Fibroblast of the conjunctiva (primary cell): ENCODE measurements at regions not wholly inside any gene's neighbourhood (a gene's known extent, or its start where the extent isn't known, plus 50 kb on each side); places are given as distances from the start of the nearest gene placed in this dataset.

Experiments
- DNase-seq: peaks from one replicate; pipeline ENCODE4 v3.0.0-alpha.2; 2010; ENCODE audit warnings: low read depth

DNA sequence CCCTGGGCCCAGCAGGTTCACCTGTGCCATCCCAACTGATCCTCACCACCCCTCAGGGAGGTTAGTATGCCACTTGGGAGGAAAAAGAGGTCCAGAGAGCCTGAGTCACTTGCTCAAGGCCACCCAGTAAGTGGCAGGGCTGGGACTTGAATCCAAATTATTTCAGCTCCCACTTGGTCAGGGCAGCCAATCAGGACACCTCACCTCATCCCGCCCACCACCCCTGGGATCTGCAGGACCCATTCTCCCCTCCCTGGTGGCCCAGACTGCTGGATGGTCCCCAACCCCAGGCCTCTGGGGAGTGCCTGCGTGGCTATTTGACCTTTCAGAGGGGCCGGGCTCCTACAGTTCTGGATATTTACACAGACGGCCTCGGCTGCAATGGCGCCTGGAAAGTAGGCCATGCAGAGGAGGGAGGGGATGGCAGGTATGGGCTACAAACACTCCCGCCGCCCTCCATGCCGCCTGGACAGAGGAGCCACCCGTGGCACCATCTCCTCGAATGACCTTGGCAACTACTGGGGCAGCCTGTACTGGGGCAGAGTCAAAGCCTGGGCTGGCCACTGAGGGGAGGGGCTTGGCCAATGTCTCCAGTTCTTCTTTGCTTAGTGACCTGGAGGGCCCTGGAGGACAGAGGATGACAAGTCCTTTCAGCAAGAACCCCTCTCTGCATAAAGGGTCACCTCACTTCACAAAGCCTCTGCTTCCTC lies 153.6 kb upstream of the LINGO1 start:
- DNase-seq, result no peak

- no peak for DNase-seq
Observed at GRCh38 chr15:77784361-77785292, 151.9 kb upstream of the LINGO1 start.

GRCh38 chr15:77783636-77784035 lies 150.9 kb upstream of the LINGO1 start:
- no peak for DNase-seq

DNA sequence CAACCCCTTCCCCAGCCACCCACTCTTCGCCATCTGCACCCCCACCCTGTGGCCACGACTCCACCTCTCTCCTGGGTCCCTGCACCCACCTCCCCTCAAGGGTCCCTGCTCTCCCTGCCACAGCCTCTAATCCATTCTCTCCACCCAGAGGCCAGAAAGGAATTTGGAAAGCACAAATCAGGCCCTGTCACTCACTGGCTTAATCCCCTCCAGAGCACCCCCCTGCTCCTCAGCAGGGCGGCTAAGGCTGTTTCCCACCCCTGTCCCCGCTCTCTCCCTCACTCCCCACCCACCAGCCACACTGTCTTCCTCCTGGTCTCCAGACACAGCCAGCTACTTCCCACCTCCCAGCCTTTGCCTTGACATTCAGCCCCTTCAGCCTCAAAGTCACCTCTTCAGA lies 150.0 kb upstream of the LINGO1 start:
- DNase-seq, result no peak

GRCh38 chr15:77781946-77782240 lies 149.2 kb upstream of the LINGO1 start:
- no peak for DNase-seq

GRCh38 chr15:77781151-77781945 lies 148.6 kb upstream of the LINGO1 start:
- no peak for DNase-seq

DNA sequence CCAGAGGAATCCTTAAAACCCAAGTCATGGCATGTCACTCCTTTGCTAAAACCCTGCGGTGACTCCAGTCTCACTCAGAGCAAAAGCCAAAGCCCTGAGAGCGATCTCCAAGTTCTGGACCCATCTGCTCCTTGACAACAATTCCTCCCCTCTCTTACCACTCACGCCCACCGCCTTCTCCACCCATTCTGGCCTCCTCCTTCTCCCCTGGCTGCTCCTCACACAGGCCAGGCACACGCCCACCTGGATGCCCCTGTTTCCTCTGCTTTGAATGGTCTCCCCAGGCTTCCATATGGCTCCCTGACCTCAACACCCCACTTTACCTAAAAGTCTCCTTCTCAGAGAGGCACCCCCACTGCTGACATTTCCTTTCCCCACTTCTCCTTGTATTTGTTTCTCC lies 146.1 kb upstream of the LINGO1 start:
- no peak for DNase-seq

- no peak for DNase-seq
Observed at GRCh38 chr15:77775837-77776236, 143.1 kb upstream of the LINGO1 start.

DNA sequence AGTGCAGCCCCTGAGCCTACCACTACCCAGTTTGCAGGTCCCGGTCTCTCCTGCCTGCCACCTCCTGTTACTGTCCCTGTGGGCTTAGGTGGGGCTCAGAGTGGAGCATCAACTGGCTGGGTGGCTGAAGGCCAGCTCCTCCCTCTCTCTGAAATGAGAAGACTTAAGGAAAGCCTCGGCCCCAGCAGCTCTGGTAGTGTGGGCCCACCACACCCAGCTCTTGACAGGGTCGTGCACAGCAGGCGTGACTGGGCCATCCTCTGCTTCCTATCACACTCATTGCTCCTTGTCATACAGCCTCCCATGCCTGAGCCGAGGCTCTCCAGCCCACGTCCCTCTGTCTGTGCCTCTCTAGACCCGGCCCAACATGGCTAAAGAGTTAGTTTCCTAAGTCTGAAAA lies 142.7 kb upstream of the LINGO1 start:
- no peak for DNase-seq

DNA sequence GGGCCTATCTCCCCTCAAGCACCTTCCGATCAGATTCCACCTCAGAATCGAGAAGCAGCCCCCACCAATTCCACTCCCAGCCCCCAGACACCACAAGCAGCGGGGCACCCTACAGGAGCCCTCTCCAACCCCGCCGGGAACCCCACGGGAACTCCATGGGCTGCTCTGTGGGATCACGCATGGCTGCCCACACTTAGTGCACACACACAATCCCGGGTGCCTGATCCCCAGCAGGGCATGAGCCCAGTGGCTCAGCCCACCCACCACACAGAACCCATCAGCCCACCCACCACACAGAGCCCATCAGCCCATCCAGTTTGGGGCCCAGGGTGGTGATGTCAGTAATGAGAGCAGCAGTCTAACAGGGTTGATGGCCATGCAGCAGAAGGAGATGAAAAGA lies 141.6 kb upstream of the LINGO1 start:
- DNase-seq, result no peak

DNA sequence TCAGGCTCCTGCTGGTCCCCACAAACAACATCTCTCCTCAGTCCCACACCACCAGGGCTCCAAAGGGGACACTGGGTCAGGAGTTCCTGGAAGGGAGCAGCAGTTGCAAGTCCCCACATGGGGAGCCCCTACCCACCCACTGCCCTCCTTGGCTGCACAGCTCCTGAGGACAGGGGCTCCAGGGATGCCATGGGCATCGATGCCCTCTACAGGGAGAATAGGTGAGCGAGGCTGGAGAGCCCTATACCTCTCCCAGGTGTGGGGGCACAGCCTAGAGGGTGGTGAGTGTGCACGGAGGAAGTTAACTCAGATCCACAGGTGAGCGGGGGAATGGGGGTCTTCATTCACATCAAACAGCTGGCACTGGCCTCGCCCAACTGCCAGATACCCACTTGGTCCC lies 141.2 kb upstream of the LINGO1 start:
- DNase-seq, result no peak

DNA sequence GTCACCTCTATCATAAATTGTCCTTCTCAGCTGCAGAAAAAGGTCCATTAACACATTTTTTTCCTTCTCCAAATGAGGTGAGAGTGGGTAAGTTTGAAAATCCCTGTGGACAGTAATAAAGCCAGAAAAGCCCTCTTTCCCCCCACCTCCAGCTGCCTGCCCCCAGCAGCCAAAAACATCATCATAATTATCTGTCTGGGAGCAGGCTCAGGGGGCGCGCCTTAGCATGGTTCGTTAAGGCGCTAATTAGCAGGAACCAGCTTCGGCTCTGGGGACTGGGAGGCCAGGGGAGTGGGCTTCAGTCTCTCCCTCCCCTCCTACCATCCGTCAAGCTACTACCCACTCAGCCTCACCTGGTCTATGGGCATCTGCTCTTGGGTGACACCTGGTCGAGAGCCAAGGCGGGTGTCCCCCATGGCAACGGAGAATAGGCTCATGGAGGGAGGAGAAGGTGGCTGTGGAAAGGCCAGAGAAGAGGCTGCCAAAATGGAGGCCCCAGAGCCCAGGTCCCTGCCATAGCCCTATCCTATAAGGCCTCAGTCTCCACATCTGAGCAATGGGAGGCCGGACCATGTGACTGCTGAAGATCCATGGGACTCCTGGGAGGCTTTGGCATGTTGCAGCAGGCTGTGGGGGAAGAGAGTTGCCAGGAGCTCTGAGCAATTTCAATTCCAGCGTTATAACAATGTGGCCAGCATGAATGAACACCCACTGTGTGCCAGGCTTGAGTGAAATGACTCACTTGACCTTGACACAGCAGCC lies 140.1 kb upstream of the LINGO1 start:
- DNase-seq, result no peak

- DNase-seq, result no peak
Observed at GRCh38 chr15:77771616-77772015, 138.9 kb upstream of the LINGO1 start.

GRCh38 chr15:77769700-77770099 lies 137.0 kb upstream of the LINGO1 start:
- DNase-seq, result no peak

DNA sequence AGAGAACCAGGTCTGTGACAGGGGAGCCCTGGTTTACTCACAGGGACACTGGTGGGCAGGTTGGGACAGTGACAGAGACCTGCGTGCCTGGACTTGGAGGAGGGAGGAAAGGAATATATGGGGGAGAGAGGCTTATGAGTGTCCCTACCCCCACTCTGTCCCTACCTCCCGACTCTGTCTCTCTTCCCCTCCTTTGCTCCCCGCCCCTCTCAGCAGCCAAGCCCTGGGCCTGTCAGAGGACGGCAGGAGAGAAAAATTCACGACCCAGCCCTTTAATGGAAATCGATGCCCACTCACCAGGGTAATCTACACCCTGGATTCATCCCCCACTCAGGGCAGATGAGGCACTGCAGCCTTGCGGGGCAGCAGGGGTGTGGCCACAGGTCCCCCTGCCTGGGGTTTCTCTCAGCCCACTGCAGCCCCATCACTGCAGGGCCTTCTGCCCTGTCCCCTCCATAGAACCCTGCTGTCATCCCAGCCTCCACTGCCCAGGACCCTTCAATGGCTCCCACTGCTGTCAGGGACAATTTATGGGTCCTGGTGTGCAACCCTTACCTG lies 135.9 kb upstream of the LINGO1 start:
- no peak for DNase-seq

GRCh38 chr15:77768107-77768506 lies 135.4 kb upstream of the LINGO1 start:
- DNase-seq, result no peak

- no peak for DNase-seq
Observed at GRCh38 chr15:77764095-77764494, 131.4 kb upstream of the LINGO1 start.

GRCh38 chr15:77762747-77763355 lies 130.1 kb upstream of the LINGO1 start:
- DNase-seq, result no peak

- DNase-seq, result no peak
Observed at GRCh38 chr15:77759896-77760592, 127.3 kb upstream of the LINGO1 start.

GRCh38 chr15:77753939-77754338 lies 121.2 kb upstream of the LINGO1 start:
- no peak for DNase-seq
